HG03571 (cell line): ENCODE measurements at regions not wholly inside any gene's neighbourhood (a gene's known extent, or its start where the extent isn't known, plus 50 kb on each side); places are given as distances from the start of the nearest gene placed in this dataset.
"Not testable (repeated sequence)": the region's sequence is repeated elsewhere in the genome, so short reads cannot be mapped to it uniquely, and the experiment has no call there.

Experiments used
- ATAC-seq: cut with Tn5 transposase; IDR thresholded peaks from one replicate; pipeline ENCODE4 v1.9.1; 2021; ENCODE audit not compliant: unreplicated experiment

- no peak for ATAC-seq
Observed at GRCh38 chr12:11978726-11979384, 91.9 kb upstream of the BCL2L14 start.

- no peak for ATAC-seq
Observed at GRCh38 chr12:11980115-11980514, 90.6 kb upstream of the BCL2L14 start.

- ATAC-seq: peak; percentile 88
Observed at GRCh38 chr12:11981121-11981733, 89.5 kb upstream of the BCL2L14 start.

GRCh38 chr12:11984417-11984816 lies 86.3 kb upstream of the BCL2L14 start:
- ATAC-seq: no peak

GRCh38 chr12:11986165-11986564 lies 84.6 kb upstream of the BCL2L14 start:
- ATAC-seq: no peak

- no peak for ATAC-seq
Observed at GRCh38 chr12:11987901-11988300, 82.8 kb upstream of the BCL2L14 start.

GRCh38 chr12:11991604-11992003 lies 79.1 kb upstream of the BCL2L14 start:
- ATAC-seq: no peak

- ATAC-seq: no peak
Observed at GRCh38 chr12:11992515-11992914, 78.2 kb upstream of the BCL2L14 start.

GRCh38 chr12:11998307-11998943 lies 72.3 kb upstream of the BCL2L14 start:
- not testable (repeated sequence) for ATAC-seq

- ATAC-seq: no peak
Observed at GRCh38 chr12:11998944-11999315, 71.8 kb upstream of the BCL2L14 start.

- ATAC-seq: no peak
Observed at GRCh38 chr12:12003609-12004008, 67.1 kb upstream of the BCL2L14 start.

GRCh38 chr12:12004524-12004923 lies 66.2 kb upstream of the BCL2L14 start:
- ATAC-seq: no peak

- ATAC-seq: no peak
Observed at GRCh38 chr12:12007001-12007712, 63.6 kb upstream of the BCL2L14 start.

GRCh38 chr12:12007713-12008231 lies 63.0 kb upstream of the BCL2L14 start:
- no peak for ATAC-seq

GRCh38 chr12:12008232-12008850 lies 62.4 kb upstream of the BCL2L14 start:
- ATAC-seq: no peak

- peak; percentile 35 for ATAC-seq
Observed at GRCh38 chr12:12008931-12009611, 61.7 kb upstream of the BCL2L14 start.

GRCh38 chr12:12009749-12010276 lies 60.9 kb upstream of the BCL2L14 start:
- not testable (repeated sequence) for ATAC-seq

GRCh38 chr12:12010277-12011039 lies 60.3 kb upstream of the BCL2L14 start:
- peak; percentile 56 for ATAC-seq

GRCh38 chr12:12011880-12012260 lies 58.9 kb upstream of the BCL2L14 start:
- no peak for ATAC-seq
